ENCODE measurements at regions not wholly inside any gene's neighbourhood (a gene's known extent, or its start where the extent isn't known, plus 50 kb on each side); places are given as distances from the start of the nearest gene placed in this dataset.

- no peak for DNase-seq (ENCODE audit: low read depth in 1 of 2, low spot score in 1 of 2)
- H3K27ac ChIP-seq (replicated peaks): no peak overlapping the region
- H3K27me3 ChIP-seq (ENCODE audit: insufficient read depth, poor library complexity, severe bottlenecking): peaks cover 3% of the 10 kb centered on the region
- no peak overlapping the region for H3K4me3 ChIP-seq (replicated peaks; ENCODE audit: insufficient read depth, low read length)
- no peak for TF ChIP-seq CTCF (IDR thresholded peaks at IDR 0.05; ENCODE audit: insufficient read depth, low read length)
- no peak for TF ChIP-seq REST (IDR thresholded peaks at IDR 0.05; ENCODE audit: insufficient replicate concordance, low read depth)
- no peak for TF ChIP-seq SPI1 (IDR thresholded peaks at IDR 0.05; ENCODE audit: borderline replicate concordance, low read depth)
- no peak for TF ChIP-seq POLR2AphosphoS5 (IDR thresholded peaks at IDR 0.05; ENCODE audit: low read depth)
- no peak for TF ChIP-seq GABPA (IDR thresholded peaks at IDR 0.05; ENCODE audit: low read depth)
Measured at GRCh38 chr11:29200791-29201562, 815.9 kb downstream of the KCNA4 start.

GRCh38 chr11:29190313-29190712 is 826.5 kb downstream of the KCNA4 start:
- H3K4me3 ChIP-seq (replicated peaks; ENCODE audit: insufficient read depth, low read length): no peak overlapping the region
- DNase-seq (ENCODE audit: low read depth in 1 of 2, low spot score in 1 of 2): no peak
- no peak for TF ChIP-seq CTCF (IDR thresholded peaks at IDR 0.05; ENCODE audit: insufficient read depth, low read length)
- TF ChIP-seq POLR2AphosphoS5 (IDR thresholded peaks at IDR 0.05; ENCODE audit: low read depth): no peak
- no peak for TF ChIP-seq GABPA (IDR thresholded peaks at IDR 0.05; ENCODE audit: low read depth)
- TF ChIP-seq REST (IDR thresholded peaks at IDR 0.05; ENCODE audit: insufficient replicate concordance, low read depth): no peak
- H3K27ac ChIP-seq (replicated peaks): no peak overlapping the region
- no peaks in the 10 kb centered on the region for H3K27me3 ChIP-seq (ENCODE audit: insufficient read depth, poor library complexity, severe bottlenecking)

- Histone ChIP-seq H3K27me3 (ENCODE audit: insufficient read depth, poor library complexity, severe bottlenecking) (no peaks in the 10 kb centered on the region), H3K4me3 (replicated peaks; ENCODE audit: insufficient read depth, low read length) (no peak overlapping the region), H3K27ac (replicated peaks) (no peak overlapping the region)
- no peak for TF ChIP-seq GABPA (IDR thresholded peaks at IDR 0.05; ENCODE audit: low read depth)
- no peak for TF ChIP-seq SPI1 (IDR thresholded peaks at IDR 0.05; ENCODE audit: borderline replicate concordance, low read depth)
- no peak for TF ChIP-seq REST (IDR thresholded peaks at IDR 0.05; ENCODE audit: insufficient replicate concordance, low read depth)
- no peak for TF ChIP-seq CTCF (IDR thresholded peaks at IDR 0.05; ENCODE audit: insufficient read depth, low read length)
- no peak for TF ChIP-seq POLR2AphosphoS5 (IDR thresholded peaks at IDR 0.05; ENCODE audit: low read depth)
- no peak for DNase-seq (ENCODE audit: low read depth in 1 of 2, low spot score in 1 of 2)
Measured at GRCh38 chr11:29187215-29187614, 829.6 kb downstream of the KCNA4 start.

All from HL-60 (cell line).